BJ (cell line): ENCODE measurements at regions not wholly inside any gene's neighbourhood (a gene's known extent, or its start where the extent isn't known, plus 50 kb on each side); places are given as distances from the start of the nearest gene placed in this dataset.
"Not testable (repeated sequence)": the region's sequence is repeated elsewhere in the genome, so short reads cannot be mapped to it uniquely, and the experiment has no call there.

Experiments
- CTCF ChIA-PET: fragments of 350-600 bp; formaldehyde crosslinking; extraction: SDS; loops from one replicate; lab custom pipeline; 2021; ENCODE audit warnings: antibody characterized with exemption, inconsistent platforms; lab: Yijun Ruan, JAX
- POLR2A ChIA-PET: fragments of 300-600 bp; sonication (Branson Sonifier 250); formaldehyde crosslinking; extraction: SDS; loops from one replicate; lab custom pipeline; 2021; ENCODE audit warnings: antibody characterized with exemption; lab: Charles Lee
- DNase-seq: peaks from one replicate; pipeline ENCODE4 v3.0.0-alpha.2; 2011; ENCODE audit warnings: low read depth
- H3K27me3 ChIP-seq: 2 replicates; pipeline ENCODE4 v1.6.0; 2011; ENCODE audit warnings: low read length; ENCODE audit not compliant: control insufficient read depth, insufficient read depth
- H3K36me3 ChIP-seq: 2 replicates; pipeline ENCODE4 v1.5.1; 2011; ENCODE audit warnings: low read length; ENCODE audit not compliant: control insufficient read depth, insufficient read depth
- H3K4me3 ChIP-seq: 2 replicates; pipeline ENCODE4 v1.5.1; 2011; ENCODE audit warnings: low read depth, mild to moderate bottlenecking, control low read depth, low read length
- CTCF ChIP-seq: IDR thresholded peaks from 2 replicates; pipeline ENCODE4 v1.5.1; 2011; ENCODE audit warnings: low read depth, mild to moderate bottlenecking, control low read depth, inconsistent platforms, low read length, moderate library complexity; ENCODE audit not compliant: insufficient read depth

- CTCF ChIA-PET: no interaction called here
Measured at GRCh38 chr12:47359310-47360092, 279.7 kb upstream of the AMIGO2 start.

GRCh38 chr12:47357006-47357405 is 277.2 kb upstream of the AMIGO2 start:
- CTCF ChIA-PET: interaction anchor here (0.9 kb wide), 1 partner anchor 10 kb away, joined by 3 read pairs; no protein-coding TSS in a partner anchor
- POLR2A ChIA-PET, H3K4me3 ChIP-seq, DNase-seq, H3K27me3 ChIP-seq, H3K36me3 ChIP-seq: not testable (repeated sequence)

More at GRCh38 chr12:47359310-47360092, 279.7 kb upstream of the AMIGO2 start:
- DNase-seq: no peak
- H3K4me3 ChIP-seq: no peak overlapping the region
- H3K36me3 ChIP-seq: no peaks in the 10 kb centered on the region
- no peak for TF ChIP-seq CTCF
- POLR2A ChIA-PET: no interaction called here
- H3K27me3 ChIP-seq: no peaks in the 10 kb centered on the region

GRCh38 chr12:47356129-47356700 is 276.5 kb upstream of the AMIGO2 start:
- ChIA-PET POLR2A (no interaction called here), CTCF (interaction anchor here (0.9 kb wide), 1 partner anchor 9 kb away, joined by 3 read pairs; no protein-coding TSS in a partner anchor)
- TF ChIP-seq CTCF: no peak
- DNase-seq: no peak
- H3K4me3 ChIP-seq: no peak overlapping the region
- no peaks in the 10 kb centered on the region for H3K36me3 ChIP-seq
- H3K27me3 ChIP-seq: no peaks in the 10 kb centered on the region

- Histone ChIP-seq H3K36me3 (no peaks in the 10 kb centered on the region), H3K4me3 (no peak overlapping the region), H3K27me3 (no peaks in the 10 kb centered on the region)
- no peak for TF ChIP-seq CTCF
- ChIA-PET POLR2A (no interaction called here), CTCF (interaction anchor here (0.8 kb wide), 1 partner anchor 33 kb away, joined by 3 read pairs; no protein-coding TSS in a partner anchor)
- no peak for DNase-seq
Measured at GRCh38 chr12:47353508-47353907, 273.7 kb upstream of the AMIGO2 start.

- Histone ChIP-seq H3K27me3 (no peaks in the 10 kb centered on the region), H3K4me3 (no peak overlapping the region), H3K36me3 (no peaks in the 10 kb centered on the region)
- no peak for DNase-seq
- ChIA-PET POLR2A (no interaction called here), CTCF (no interaction called here)
- TF ChIP-seq CTCF: no peak
Measured at GRCh38 chr12:47352067-47352466, 272.3 kb upstream of the AMIGO2 start.
